ENCODE measurements at regions not wholly inside any gene's neighbourhood (a gene's known extent, or its start where the extent isn't known, plus 50 kb on each side); places are given as distances from the start of the nearest gene placed in this dataset.
"Not testable (repeated sequence)": the region's sequence is repeated elsewhere in the genome, so short reads cannot be mapped to it uniquely, and the experiment has no call there.

DNA sequence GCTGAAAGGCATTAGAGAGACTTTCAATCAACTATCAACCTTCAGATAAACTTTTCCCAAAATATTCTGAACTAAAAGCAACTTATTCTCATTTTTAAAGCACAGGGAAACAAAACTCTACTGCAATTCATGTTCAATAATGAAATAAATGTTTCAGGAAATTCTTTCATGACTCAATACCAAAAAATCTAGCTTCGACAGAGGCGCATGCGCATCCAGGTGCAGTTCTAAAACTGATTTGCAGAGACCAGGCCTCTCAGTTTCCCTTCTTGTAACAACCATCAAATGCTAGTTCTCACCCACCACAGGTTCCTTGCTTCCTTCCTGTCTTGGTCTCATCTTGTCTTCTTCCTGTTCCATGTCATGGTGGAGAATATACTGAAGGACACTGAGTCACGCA is 55.3 kb upstream of the NRBF2 start:
- no peak for DNase-seq (ENCODE audit: low spot score)

DNA sequence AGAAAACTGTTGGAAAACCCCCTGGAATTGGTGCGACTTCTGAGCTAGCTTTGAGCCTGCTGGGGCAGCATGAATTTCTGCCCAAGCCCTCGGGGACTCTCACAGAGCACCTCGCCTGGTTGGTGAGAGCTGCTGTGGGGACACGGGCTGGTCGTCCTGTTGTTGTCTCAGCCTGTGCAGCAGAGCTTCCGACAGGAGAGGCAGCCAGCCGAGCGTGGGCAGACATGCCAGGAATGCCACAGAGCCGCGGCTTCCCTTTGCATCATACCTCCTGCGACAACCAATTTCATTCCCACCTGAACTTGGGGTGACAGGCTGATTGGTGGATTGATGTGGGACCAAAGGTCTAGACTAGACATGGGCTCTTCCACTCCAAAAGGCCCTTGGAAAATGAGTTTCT is 60.2 kb upstream of the NRBF2 start:
- DNase-seq (ENCODE audit: low spot score): peak; percentile 16

DNA sequence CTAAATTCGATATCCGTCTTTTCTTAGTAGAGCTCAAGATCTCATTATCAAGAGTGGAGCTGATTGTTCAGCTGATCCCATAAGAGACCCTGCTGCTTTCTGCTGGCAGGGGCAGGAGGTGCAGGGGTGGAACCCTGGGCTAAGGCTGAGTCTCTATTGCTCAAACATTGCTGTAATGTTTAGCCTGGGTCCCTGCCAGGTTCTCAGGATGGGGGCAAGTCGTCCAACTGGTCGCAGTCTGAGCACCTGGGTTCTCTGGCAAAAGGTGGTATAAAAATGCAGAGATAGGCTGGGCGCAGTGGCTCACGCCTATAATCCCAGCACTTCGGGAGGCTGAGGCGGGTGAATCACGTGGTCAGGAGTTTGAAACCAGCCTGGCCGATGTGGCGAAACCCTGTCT is 62.0 kb upstream of the NRBF2 start:
- DNase-seq (ENCODE audit: low spot score): no peak

DNA sequence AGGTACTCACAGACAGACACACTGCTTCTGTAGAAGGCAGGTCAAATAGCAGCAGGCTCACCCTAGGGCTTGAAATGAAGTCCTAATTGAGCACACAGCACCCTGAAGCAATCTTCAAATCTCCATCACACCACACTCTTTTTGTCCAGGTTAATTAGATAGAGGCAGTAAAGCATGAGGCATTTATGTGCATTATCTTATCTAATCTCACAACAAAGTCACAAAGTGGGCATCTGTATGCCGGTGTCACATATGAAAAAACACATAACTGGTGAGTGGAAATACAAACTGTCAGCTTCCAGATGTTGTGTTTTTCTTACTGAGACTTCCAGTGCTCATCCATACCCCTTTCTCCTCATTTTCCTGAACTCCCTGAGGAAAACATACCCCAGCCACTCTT is 63.8 kb upstream of the NRBF2 start:
- no peak for DNase-seq (ENCODE audit: low spot score)

DNA sequence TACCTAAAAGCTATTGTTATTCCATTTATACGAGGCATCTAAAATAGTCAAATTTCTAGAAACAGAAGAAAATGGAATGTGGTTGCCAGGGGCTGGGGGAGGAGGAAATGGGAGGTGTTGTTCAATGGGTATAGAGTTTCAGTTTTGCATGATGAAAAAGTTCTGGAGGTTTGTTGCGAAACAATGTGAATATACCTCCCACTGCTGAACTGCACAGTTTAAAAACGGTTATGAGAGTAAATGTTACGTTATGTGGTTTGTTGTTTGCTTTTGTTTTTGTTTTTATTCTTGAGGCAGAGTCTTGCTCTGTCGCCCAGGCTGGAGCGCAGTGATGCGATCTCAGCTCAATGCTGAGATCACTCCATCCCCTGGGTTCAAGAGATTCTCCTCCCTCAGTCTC is 64.9 kb upstream of the NRBF2 start:
- no peak for DNase-seq (ENCODE audit: low spot score)

DNA sequence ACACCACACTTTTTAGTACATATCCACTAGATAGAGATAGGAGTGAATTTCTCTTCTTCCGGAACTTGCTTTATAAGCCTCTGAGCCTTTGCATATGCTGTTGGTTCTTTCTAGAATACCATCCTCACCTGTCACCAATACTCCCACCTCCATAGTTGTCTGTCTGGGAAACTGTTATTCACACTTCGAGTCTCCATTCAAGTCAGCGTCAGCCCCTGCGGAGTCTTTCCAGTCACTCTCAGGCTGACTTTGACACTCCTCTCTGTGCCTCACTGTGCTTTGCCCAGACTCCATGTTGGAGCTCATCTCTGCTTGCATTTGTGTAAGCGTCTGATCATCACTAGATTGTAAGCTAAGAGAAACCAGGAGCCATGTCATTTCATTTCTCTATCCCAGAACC is 66.5 kb upstream of the NRBF2 start:
- no peak for DNase-seq (ENCODE audit: low spot score)

DNA sequence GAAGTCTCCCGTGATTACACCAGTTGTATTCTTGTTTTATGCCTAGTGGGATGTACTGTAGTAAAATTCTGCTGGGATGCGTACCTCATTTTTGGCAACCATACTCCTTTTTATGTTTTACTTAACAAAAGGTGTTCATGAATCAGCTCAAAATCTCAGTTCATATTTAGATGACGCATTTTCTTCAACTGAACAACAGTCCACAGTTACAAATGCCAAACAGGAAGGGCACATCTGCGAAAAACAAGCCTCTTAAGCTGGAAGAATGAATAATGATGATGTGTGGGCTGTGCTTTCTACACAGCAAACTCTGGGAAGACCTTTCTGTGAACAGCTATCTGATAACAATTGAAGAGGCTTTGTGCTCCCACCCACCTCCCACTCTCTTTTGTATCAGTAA is 68.4 kb upstream of the NRBF2 start:
- DNase-seq (ENCODE audit: low spot score): no peak

DNA sequence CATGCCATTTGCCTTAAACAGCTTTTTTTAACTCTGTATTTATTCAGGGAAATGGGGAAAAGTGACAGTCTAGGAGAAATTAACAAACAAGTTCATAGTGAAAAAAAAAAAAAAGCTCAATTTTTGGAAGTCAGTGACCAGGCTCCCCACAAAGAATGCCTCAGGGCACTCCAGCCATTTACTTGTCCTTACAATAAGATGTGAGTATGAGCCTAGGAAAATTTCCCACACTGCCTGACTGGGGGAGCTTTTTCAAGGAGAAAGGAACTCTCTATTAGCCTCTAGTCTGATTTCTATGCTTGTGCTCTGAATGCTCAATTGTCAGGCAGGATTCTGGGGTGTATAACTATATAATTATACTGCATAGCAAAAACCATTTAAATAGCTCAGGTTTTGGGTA is 74.9 kb upstream of the NRBF2 start:
- no peak for DNase-seq (ENCODE audit: low spot score)

DNA sequence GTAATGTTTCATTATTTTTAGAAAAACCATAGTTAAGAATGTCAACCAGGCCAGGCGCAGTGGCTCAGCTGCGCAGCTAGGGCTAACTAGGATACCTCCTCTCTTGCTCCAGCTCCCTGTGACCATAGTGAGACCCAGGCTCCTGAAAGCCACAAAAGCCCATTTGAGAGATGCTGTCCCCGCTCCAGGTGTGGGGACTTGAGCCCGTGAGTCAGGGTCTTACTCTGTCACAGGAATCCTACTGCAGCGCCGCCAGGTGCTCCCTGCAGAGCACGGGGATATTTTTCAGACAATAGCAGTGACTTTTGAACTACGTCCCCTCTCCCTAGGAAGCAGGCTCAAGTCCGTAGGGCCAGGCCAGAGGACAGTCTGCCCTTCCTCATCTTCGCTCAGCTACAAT is 75.6 kb upstream of the NRBF2 start:
- no peak for DNase-seq (ENCODE audit: low spot score)

DNA sequence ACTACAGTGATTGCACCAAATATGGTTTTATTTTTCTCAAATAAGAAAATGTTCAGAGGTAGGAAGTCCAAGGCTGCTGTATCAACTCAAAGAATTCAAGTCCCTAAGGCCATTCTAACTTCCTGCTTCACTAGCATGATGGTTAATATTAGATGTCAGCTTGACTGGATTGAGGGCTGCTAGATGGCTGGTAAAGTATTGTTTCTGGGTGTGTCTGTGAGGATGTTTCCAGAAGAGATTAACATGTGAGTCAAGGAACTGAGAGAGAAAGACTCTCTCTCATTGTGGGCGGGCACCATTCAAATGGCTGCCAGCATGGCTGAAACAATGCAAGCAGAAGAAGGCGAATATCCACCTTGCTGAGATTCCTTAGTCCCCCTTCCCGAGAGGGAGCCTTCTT is 77.4 kb upstream of the NRBF2 start:
- DNase-seq (ENCODE audit: low spot score): no peak

DNA sequence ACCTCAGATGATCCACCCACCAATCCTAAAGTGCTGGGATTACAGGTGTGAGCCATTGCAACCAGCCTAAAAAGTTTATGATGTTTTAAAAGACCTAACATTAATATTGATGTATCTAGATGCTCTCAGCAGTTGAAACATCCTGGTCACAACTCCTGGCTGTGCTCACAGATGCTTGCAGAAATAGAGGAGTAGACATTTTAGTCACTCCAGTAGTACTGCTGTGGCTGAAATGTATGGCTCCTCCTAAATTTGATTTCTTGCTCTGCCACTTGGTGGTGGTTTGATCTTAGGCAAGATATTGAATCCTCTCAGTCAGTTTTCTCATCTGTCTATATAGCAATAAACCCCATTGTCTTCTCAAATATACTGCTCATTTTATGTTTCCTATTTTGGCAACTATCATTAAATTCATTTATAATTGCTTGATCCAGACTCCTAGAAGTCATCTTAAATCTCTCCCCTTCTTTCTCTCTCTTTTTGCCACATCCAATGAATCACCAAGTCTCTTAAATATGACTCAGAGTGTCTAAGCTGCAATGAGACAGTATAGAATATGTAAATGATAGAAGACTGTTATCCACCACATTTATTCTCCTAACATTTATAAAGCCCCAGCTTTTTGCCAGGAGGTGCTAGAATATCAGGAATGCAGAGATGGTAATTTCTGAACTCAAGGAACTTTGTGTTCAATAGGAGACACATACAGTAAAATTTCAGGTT is 78.1 kb upstream of the NRBF2 start:
- no peak for DNase-seq (ENCODE audit: low spot score)

DNA sequence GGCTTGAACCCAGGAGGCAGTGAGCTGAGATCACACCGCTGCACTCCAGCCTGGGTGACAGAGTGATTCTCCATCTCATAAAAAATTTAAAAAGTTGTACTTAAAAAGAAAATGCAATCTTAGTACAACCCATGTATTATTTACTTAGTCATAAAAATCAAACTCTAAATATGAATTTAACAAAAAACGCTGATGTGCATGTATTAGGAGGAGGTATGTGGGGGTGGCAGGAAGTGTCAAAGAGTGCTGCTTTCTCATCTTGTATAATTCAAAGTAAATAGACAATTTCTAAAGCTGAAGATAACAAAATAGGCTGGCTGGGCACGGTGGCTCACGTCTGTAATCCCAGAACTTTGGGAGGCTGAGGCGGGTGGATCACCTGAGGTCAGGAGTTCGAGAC is 81.0 kb upstream of the NRBF2 start:
- DNase-seq (ENCODE audit: low spot score): no peak

DNA sequence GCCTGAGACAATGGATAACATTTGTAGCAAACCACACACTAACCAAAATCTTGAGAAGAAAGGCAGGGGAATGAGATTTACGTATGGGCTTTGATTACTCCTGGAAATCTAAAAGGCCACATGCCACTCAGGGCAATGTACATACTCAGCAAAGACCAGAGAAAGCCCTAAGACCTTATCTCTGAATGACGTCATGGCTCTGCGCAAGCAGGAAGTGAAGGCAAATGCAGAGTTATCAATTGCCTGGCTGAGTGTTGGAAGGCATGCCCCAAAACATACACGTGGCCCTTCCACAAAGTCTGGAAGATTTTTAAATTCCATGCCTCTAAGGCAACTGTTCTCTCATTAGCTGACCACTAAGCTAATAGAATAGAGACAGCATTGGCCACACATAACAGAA is 90.9 kb upstream of the NRBF2 start:
- no peak for DNase-seq (ENCODE audit: low spot score)

DNA sequence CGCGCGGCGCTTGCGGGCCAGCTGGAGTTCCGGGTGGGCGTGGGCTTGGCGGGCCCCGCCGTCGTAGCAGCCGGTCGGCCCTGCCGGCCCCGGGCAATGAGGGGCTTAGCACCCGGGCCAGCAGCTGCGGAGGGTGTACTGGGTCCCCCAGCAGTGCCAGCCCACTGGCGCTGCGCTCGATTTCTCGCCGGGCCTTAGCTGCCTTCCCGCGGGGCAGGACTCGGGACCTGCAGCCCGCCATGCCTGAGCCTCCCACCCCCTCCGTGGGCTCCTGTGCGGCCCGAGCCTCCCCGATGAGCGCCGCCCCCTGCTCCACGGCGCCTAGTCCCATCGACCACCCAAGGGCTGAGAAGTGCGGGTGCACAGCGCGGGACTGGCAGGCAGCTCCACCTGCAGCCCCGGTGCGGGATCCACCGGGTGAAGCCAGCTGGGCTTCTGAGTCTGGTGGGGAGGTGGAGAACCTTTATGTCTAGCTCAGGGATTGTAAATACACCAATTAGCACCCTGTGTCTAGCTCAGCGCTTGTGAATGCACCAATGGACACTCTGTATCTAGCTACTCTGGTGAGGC is 99.4 kb upstream of the NRBF2 start:
- not testable (repeated sequence) for DNase-seq (ENCODE audit: low spot score)

DNA sequence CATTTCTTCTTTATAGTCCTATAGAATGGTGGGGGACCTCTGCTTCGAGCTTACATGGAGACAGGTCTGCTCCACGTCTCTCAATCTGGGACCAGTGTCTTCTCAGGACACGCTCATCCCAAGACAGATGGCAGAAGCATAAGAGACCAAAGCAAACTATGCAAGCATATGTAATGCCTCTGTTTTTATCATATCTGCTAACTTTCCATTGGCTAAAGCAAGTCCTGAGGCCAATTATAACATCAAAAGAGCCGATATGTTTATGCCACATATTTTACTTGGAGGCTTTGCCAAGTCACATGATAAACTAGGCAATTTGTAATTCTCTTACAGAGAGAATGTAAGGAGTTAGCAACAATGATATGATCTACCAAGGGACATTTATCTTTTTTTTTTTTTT is 102.6 kb upstream of the NRBF2 start:
- no peak for DNase-seq (ENCODE audit: low spot score)

DNA sequence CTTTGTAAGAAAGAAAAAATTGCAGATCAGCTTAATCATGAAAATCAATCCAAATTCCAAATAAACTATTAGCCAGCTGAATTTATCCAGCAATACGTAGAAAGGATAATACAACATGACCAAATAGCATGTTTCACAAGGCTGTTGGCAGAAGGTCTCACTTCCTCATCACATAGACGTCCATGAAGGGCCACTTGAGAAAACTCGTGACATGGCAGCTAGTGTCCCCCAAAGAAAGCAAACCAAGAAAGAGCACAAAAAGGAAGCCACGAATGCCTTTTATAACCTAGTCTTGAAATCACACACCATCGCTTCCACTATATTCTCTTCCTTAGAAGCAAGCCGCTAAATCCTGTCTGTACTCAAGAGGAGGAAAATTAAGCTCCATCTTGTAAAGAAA is 105.6 kb upstream of the NRBF2 start:
- no peak for DNase-seq (ENCODE audit: low spot score)

DNA sequence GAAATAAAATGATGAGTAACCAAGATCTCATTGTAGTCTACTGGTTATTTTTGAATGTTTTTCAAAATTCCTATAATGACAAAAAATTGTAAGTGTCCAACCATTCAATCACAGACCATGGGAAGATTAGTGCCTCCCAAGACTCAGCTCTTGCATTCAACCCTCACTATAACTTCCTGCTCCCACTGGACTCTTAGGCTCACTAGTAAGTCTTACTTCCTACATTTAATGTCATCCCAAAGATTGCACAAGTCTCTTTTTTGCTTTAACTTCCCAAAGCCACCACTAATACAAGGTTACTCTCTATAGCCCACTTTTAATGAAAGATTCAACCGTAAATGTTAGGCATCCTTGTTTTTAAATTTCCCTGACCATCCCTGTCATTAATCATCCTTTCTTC is 111.9 kb upstream of the NRBF2 start:
- DNase-seq (ENCODE audit: low spot score): no peak

DNA sequence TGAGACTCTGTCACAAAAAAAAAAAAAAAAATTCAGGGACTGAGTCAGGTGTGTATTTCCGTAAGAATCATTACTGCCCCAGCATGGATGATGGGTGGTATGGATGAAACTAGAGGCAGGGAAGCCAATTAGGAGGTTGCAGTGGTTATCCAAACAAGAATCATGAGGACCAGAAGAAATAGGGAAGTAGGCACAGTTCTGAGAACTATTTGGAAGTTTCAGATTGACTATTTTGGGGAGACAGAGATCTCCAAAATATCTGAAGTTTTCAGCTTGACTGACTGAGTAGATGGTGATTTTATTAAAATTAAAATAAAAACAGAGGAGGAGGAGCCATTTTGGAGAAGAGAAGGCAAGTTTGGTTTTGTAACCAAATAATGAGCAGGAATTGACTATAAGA is 119.4 kb upstream of the NRBF2 start:
- DNase-seq (ENCODE audit: low spot score): no peak

DNA sequence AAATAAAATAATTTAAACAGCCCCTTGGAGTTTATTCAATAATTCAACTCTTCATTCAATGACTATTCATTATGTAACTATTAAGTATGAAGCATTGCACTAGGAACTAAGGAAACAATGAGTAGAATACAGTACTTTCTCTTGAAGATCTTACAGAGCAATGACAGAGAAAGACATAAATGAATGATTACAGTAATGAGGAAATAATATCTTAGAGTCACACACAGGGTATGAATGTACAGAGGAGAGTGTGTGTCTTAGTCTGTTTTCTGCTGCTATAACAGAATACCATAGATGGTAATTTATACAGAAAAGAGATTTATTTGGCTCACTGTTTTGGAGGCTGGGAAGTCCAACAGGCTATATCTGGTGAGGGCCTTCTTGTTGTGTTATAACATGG is 120.5 kb upstream of the NRBF2 start:
- DNase-seq (ENCODE audit: low spot score): no peak

DNA sequence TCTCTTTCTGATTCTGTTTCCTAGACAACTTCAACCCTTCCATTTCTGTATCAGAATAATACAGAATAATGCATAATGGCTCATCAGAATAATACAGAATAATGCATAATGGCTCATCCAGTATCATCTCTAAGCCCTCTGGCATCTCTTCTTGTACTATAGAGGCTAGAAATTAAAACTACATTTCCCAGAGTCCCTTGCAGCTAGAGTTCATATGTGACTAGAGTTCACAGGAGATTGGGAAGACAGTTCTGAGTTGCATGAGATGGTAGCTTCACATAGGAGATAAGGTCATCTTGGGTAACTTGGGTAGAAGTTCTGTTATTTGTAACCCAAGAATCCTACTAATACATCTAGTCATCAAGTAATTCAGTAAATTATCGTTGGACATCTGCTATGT is 122.9 kb upstream of the NRBF2 start:
- DNase-seq (ENCODE audit: low spot score): no peak

DNA sequence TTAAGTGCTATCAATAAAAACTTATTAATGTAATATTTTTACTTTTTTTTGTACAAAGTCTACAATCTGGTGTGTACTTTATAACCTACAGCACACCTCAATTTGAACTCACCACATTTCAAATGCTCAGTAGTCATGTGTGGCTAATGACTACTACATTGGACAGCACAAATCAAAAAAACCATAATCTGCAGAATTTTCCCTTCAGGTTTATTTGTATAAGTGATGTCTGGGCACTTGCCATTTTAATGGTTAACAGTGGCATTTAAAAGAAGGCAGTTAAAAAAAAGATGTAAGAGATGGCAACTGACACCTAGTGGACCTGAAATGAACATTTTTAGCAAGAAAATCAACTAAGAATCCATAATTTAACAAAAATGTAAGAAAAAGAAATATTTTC is 124.6 kb upstream of the NRBF2 start:
- DNase-seq (ENCODE audit: low spot score): no peak

DNA sequence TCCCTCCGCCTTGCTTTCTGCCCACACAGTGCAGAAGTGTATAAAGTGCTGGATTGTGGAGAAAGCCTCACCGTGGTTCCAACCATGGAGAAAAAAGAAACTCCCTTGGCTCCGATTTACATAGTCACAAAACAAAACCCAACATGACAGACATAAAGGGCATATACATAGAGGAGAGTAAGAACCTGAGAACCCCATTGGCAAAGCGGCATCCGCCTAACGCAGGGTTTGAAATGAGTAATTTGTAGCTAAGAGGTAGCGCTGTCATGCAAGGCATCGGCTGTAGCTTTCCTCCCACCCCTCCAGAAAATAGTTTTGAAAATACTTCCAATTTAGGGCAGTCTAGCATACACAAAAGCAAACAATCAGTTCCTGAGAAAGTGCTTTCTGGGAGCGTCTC is 126.0 kb upstream of the NRBF2 start:
- DNase-seq (ENCODE audit: low spot score): no peak

DNA sequence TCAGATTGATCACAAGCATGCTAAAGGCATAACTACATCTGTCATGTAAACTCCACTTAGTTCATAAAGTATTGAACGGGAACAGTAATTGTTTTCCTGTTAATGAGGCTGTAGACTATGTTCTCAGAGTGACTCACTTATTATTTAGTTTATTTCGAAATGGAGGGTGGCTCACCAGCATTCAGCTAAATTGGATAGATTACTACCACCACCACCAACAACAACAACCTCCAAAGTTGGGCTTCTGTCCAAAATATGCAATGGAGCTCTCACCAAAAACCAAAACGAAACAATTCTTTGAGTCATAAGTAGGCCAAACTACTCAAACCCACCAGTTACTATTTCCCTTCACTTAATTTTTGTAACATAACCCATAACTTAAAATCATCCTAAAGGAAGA is 127.9 kb upstream of the NRBF2 start:
- DNase-seq (ENCODE audit: low spot score): no peak

DNA sequence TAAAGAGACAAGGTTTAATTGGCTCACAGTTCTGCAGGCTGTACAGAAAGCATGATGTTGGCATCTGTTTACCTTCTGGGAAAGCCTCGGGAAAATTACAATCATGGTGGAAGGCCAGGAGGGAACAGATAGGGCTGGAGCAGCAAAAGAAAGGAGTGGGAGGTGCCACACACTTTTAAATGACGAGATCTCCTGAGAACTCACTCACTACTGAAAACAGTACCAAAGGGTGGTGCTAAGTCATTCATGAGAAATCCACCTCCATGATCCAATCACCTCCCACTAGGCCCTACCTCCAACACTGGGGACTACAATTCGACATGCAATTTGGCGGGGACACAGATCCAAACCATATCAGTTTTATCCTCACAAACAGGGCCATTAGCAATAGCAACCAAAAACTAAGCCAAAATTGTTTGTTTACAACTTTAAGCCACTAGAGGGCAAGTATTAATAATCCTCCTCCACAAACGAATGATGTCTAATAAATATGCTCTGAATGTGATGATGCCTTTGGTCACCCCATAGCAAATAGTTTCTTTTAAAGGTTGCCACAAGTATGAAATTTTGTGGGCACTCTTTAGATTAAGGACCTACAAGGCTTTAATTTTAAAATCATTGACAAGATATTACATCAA is 129.2 kb upstream of the NRBF2 start:
- DNase-seq (ENCODE audit: low spot score): no peak
